GM21576 (cell line): ENCODE measurements at regions not wholly inside any gene's neighbourhood (a gene's known extent, or its start where the extent isn't known, plus 50 kb on each side); places are given as distances from the start of the nearest gene placed in this dataset.
"Not testable (repeated sequence)": the region's sequence is repeated elsewhere in the genome, so short reads cannot be mapped to it uniquely, and the experiment has no call there.

ENCODE experiments used
- ATAC-seq: cut with Tn5 transposase; IDR thresholded peaks from one replicate; pipeline ENCODE4 v1.9.1; 2021; ENCODE audit warnings: mild to moderate bottlenecking, moderate library complexity; ENCODE audit not compliant: unreplicated experiment

GRCh38 chr17:77833769-77834168 lies 124.7 kb upstream of the TNRC6C start:
- no peak for ATAC-seq

- no peak for ATAC-seq
Measured at GRCh38 chr17:77834170-77835115, 124.1 kb upstream of the TNRC6C start.

GRCh38 chr17:77836557-77837041 lies 121.9 kb upstream of the TNRC6C start:
- ATAC-seq = no peak

GRCh38 chr17:77837072-77837471 lies 121.4 kb upstream of the TNRC6C start:
- not testable (repeated sequence) for ATAC-seq

- ATAC-seq = no peak
Measured at GRCh38 chr17:77837917-77838316, 120.6 kb upstream of the TNRC6C start.

- no peak for ATAC-seq
Measured at GRCh38 chr17:77838748-77839697, 119.5 kb upstream of the TNRC6C start.

- no peak for ATAC-seq
Measured at GRCh38 chr17:77839698-77840512, 118.6 kb upstream of the TNRC6C start.

GRCh38 chr17:77840513-77841165 lies 117.9 kb upstream of the TNRC6C start:
- ATAC-seq = no peak

GRCh38 chr17:77841742-77842527 lies 116.6 kb upstream of the TNRC6C start:
- no peak for ATAC-seq

GRCh38 chr17:77842528-77843147 lies 115.9 kb upstream of the TNRC6C start:
- ATAC-seq = no peak

GRCh38 chr17:77843255-77843895 lies 115.1 kb upstream of the TNRC6C start:
- peak; percentile 53 for ATAC-seq

GRCh38 chr17:77843896-77844295 lies 114.6 kb upstream of the TNRC6C start:
- ATAC-seq = no peak

- no peak for ATAC-seq
Measured at GRCh38 chr17:77844681-77845080, 113.8 kb upstream of the TNRC6C start.

GRCh38 chr17:77845541-77846225 lies 112.8 kb upstream of the TNRC6C start:
- ATAC-seq = no peak

GRCh38 chr17:77846531-77847085 lies 111.9 kb upstream of the TNRC6C start:
- no peak for ATAC-seq

- ATAC-seq = no peak
Measured at GRCh38 chr17:77847221-77848085, 111.0 kb upstream of the TNRC6C start.
